ENCODE measurements at regions not wholly inside any gene's neighbourhood (a gene's known extent, or its start where the extent isn't known, plus 50 kb on each side); places are given as distances from the start of the nearest gene placed in this dataset.

GRCh38 chr5:114969482-114969881, 200.2 kb downstream of the TRIM36 start:
- H3K4me1 ChIP-seq (replicated peaks in 1 of 4; ENCODE audit: control insufficient read depth in 3 of 4, insufficient read depth in 4 of 4, low read length in 3 of 4) = no peaks in the 10 kb centered on the region
- H4K5ac ChIP-seq (ENCODE audit: insufficient read length, low read depth, low read length) = no peak overlapping the region
- no peak overlapping the region for H3K27ac ChIP-seq (ENCODE audit: low read depth, low read length)
- no peak overlapping the region for H3K23ac ChIP-seq (ENCODE audit: insufficient read length)
- no peaks in the 10 kb centered on the region for H4K20me1 ChIP-seq (replicated peaks in 1 of 2; ENCODE audit: control insufficient read depth in 1 of 2, insufficient read depth in 2 of 2, low read length in 2 of 2)
- H2AFZ ChIP-seq (ENCODE audit: low read length) = no peak overlapping the region
- H2AK5ac ChIP-seq (ENCODE audit: low read depth, low read length) = no peak overlapping the region
- no peak overlapping the region for H4K8ac ChIP-seq (ENCODE audit: extremely low read depth, insufficient read depth, low read length)
- H3K4ac ChIP-seq (replicated peaks; ENCODE audit: insufficient read length, low read depth, low read length) = no peak overlapping the region
- POLR2A ChIA-PET (ENCODE audit: partially characterized antibody) = no interaction called here
- no peak overlapping the region for H3K14ac ChIP-seq (ENCODE audit: insufficient read length)
- TF ChIP-seq TBP (IDR thresholded peaks at IDR 0.05; ENCODE audit: low read depth, low read length) (no peak), SP2 (IDR thresholded peaks at IDR 0.05; ENCODE audit: low read length) (no peak), SP4 (IDR thresholded peaks at IDR 0.05; ENCODE audit: low read length) (no peak), SRF (IDR thresholded peaks at IDR 0.05; ENCODE audit: low read depth, low read length) (no peak), EP300 (IDR thresholded peaks at IDR 0.05; ENCODE audit: borderline replicate concordance in 1 of 2, low read depth in 2 of 2, low read length in 2 of 2) (no peak), GTF2F1 (IDR thresholded peaks at IDR 0.05; ENCODE audit: borderline replicate concordance, low read depth, low read length) (no peak), YY1 (IDR thresholded peaks at IDR 0.05; ENCODE audit: low read depth, low read length) (no peak), ASH2L (IDR thresholded peaks at IDR 0.05; ENCODE audit: low read length) (no peak), BRCA1 (IDR thresholded peaks at IDR 0.05; ENCODE audit: low read depth, low read length) (no peak)
- DNase-seq (ENCODE audit: low read depth in 1 of 2, low spot score in 2 of 2) (no peak), FAIRE-seq (no peak)
- no peaks in the 10 kb centered on the region for H3K36me3 ChIP-seq (ENCODE audit: control insufficient read depth in 2 of 4, insufficient read depth in 4 of 4, low read length in 3 of 4)
- H3K79me1 ChIP-seq (ENCODE audit: low read depth, low read length) = no peaks in the 10 kb centered on the region
- no peak overlapping the region for H3K4me2 ChIP-seq (ENCODE audit: insufficient read depth in 1 of 2, low read depth in 2 of 2, low read length in 2 of 2)
- H3K4me3 ChIP-seq (ENCODE audit: extremely low read depth in 1 of 4, insufficient read depth in 2 of 4, low read depth in 3 of 4, low read length in 4 of 4) = no peak overlapping the region
- no peak overlapping the region for H4K91ac ChIP-seq (replicated peaks; ENCODE audit: insufficient read length, low read length)
- no peak overlapping the region for H3K56ac ChIP-seq (replicated peaks; ENCODE audit: insufficient read length, low read depth, low read length)
- H2BK15ac ChIP-seq (ENCODE audit: low read length) = no peak overlapping the region
- CTCF ChIA-PET (ENCODE audit: partially characterized antibody) = no interaction called here
- H3K27me3 ChIP-seq (replicated peaks in 1 of 4; ENCODE audit: control insufficient read depth in 3 of 4, extremely low read depth in 1 of 4, insufficient read depth in 3 of 4, low read length in 3 of 4) = no peaks in the 10 kb centered on the region
- H2BK120ac ChIP-seq (replicated peaks; ENCODE audit: low read depth, low read length) = no peak overlapping the region
- no peak overlapping the region for H3K9ac ChIP-seq (replicated peaks in 1 of 4; ENCODE audit: extremely low read depth in 1 of 4, low read depth in 3 of 4, low read length in 3 of 4)
- 91% methylated on average over 1 of the region's 1 CpG; no CpG with 5 or more reads in 1 of the 2 experiments for WGBS, 2 experiments (ENCODE audit: extremely low coverage in 1 of 2, insufficient coverage in 1 of 2, insufficient read length in 1 of 2, insufficient replicate concordance in 2 of 2, low coverage in 1 of 2, low lambda C conversion rate in 2 of 2, missing lambda C conversion rate in 1 of 2)
- H2BK20ac ChIP-seq (ENCODE audit: low read length) = no peak overlapping the region
- H3K79me2 ChIP-seq (ENCODE audit: control insufficient read depth in 1 of 2, insufficient read depth in 2 of 2, low read length in 2 of 2) = no peaks in the 10 kb centered on the region
- H3K23me2 ChIP-seq (ENCODE audit: low read depth, low read length) = no peaks in the 10 kb centered on the region
- H3K9me3 ChIP-seq (ENCODE audit: insufficient read depth in 2 of 2, low read depth in 1 of 2, low read length in 1 of 2) = no peaks in the 10 kb centered on the region
- H2BK12ac ChIP-seq (ENCODE audit: low read depth, low read length) = no peak overlapping the region
- H2BK5ac ChIP-seq (ENCODE audit: low read depth, low read length) = no peak overlapping the region
- H3K18ac ChIP-seq (ENCODE audit: extremely low read depth, low read length) = no peak overlapping the region

All from H1 (cell line).